Glomerular visceral epithelial cell (primary cell): ENCODE measurements at regions not wholly inside any gene's neighbourhood (a gene's known extent, or its start where the extent isn't known, plus 50 kb on each side); places are given as distances from the start of the nearest gene placed in this dataset.
"Not testable (repeated sequence)": the region's sequence is repeated elsewhere in the genome, so short reads cannot be mapped to it uniquely, and the experiment has no call there.

Source experiments
- DNase-seq: peaks from one replicate; pipeline ENCODE4 v3.0.0-alpha.2; 2016; ENCODE audit errors: extremely low spot score

GRCh38 chr21:15311510-15311909 is 246.7 kb upstream of the NRIP1 start:
- no peak for DNase-seq

GRCh38 chr21:15317034-15317433 is 252.2 kb upstream of the NRIP1 start:
- DNase-seq: not testable (repeated sequence)

- no peak for DNase-seq
Measured at GRCh38 chr21:15319727-15320126, 254.9 kb upstream of the NRIP1 start.

- DNase-seq: no peak
Measured at GRCh38 chr21:15324542-15324941, 259.7 kb upstream of the NRIP1 start.

- DNase-seq: no peak
Measured at GRCh38 chr21:15326032-15326867, 261.4 kb upstream of the NRIP1 start.

GRCh38 chr21:15327637-15328265 is 263.0 kb upstream of the NRIP1 start:
- DNase-seq: no peak

- no peak for DNase-seq
Measured at GRCh38 chr21:15329191-15329590, 264.4 kb upstream of the NRIP1 start.

- no peak for DNase-seq
Measured at GRCh38 chr21:15330872-15331271, 266.1 kb upstream of the NRIP1 start.

GRCh38 chr21:15332572-15332971 is 267.8 kb upstream of the NRIP1 start:
- DNase-seq: no peak

- DNase-seq: no peak
Measured at GRCh38 chr21:15333136-15333710, 268.4 kb upstream of the NRIP1 start.

- DNase-seq: no peak
Measured at GRCh38 chr21:15333951-15334350, 269.2 kb upstream of the NRIP1 start.

- no peak for DNase-seq
Measured at GRCh38 chr21:15343066-15343465, 278.3 kb upstream of the NRIP1 start.

GRCh38 chr21:15352009-15352408 is 287.2 kb upstream of the NRIP1 start:
- DNase-seq: no peak

- no peak for DNase-seq
Measured at GRCh38 chr21:15353546-15353945, 288.7 kb upstream of the NRIP1 start.

GRCh38 chr21:15354516-15354915 is 289.7 kb upstream of the NRIP1 start:
- no peak for DNase-seq

- no peak for DNase-seq
Measured at GRCh38 chr21:15355066-15355465, 290.3 kb upstream of the NRIP1 start.

GRCh38 chr21:15359251-15359650 is 294.5 kb upstream of the NRIP1 start:
- DNase-seq: no peak

- DNase-seq: no peak
Measured at GRCh38 chr21:15362458-15362857, 297.7 kb upstream of the NRIP1 start.

- DNase-seq: no peak
Measured at GRCh38 chr21:15363921-15364320, 299.1 kb upstream of the NRIP1 start.

GRCh38 chr21:15365751-15366392 is 301.1 kb upstream of the NRIP1 start:
- no peak for DNase-seq

GRCh38 chr21:15366555-15366954 is 301.8 kb upstream of the NRIP1 start:
- DNase-seq: no peak

- DNase-seq: no peak
Measured at GRCh38 chr21:15367061-15367626, 302.3 kb upstream of the NRIP1 start.
